ENCODE measurements at regions not wholly inside any gene's neighbourhood (a gene's known extent, or its start where the extent isn't known, plus 50 kb on each side); places are given as distances from the start of the nearest gene placed in this dataset.
A peak's percentile ranks its signal among the peaks of the same experiment; 100 is the strongest.
"Not testable (repeated sequence)": the region's sequence is repeated elsewhere in the genome, so short reads cannot be mapped to it uniquely, and the experiment has no call there.

- TF ChIP-seq CTCF (IDR thresholded peaks at IDR 0.05; ENCODE audit: low read length): peak; percentile 55
- not testable (repeated sequence) for TF ChIP-seq EZH2 (optimal IDR thresholded peaks at IDR 0.05; ENCODE audit: low read depth, low read length); EZH2phosphoT487 (IDR thresholded peaks at IDR 0.05; ENCODE audit: low read length)
Observed at GRCh38 chr2:131801745-131802350, 274.2 kb downstream of the CCDC74A start.

All from MM.1S (cell line).